ENCODE measurements at regions not wholly inside any gene's neighbourhood (a gene's known extent, or its start where the extent isn't known, plus 50 kb on each side); places are given as distances from the start of the nearest gene placed in this dataset.

GRCh38 chr2:116145031-116145430 lies 1669.5 kb upstream of the DDX18 start:
- ATAC-seq (no peak), DNase-seq (no peak)
- POLR2A ChIA-PET (ENCODE audit: unreplicated experiment) = no interaction called here
- TF ChIP-seq EZH2phosphoT487 (IDR thresholded peaks at IDR 0.05; ENCODE audit: borderline replicate concordance, low read length) (no peak), CTCF (conservative IDR thresholded peaks at IDR 0.05; ENCODE audit: low read depth, low read length) (no peak), EZH2 (IDR thresholded peaks at IDR 0.05; ENCODE audit: low read length, unreplicated experiment) (no peak)
- Histone ChIP-seq H4K20me1 (ENCODE audit: low read length) (no peaks in the 10 kb centered on the region), H3K4me3 (ENCODE audit: low read length) (no peak overlapping the region), H3K9ac (ENCODE audit: low read length) (no peak overlapping the region), H3K9me2 (replicated peaks; ENCODE audit: low read length) (no peaks in the 10 kb centered on the region), H3K9me3 (ENCODE audit: low read length) (no peaks in the 10 kb centered on the region), H3K79me2 (ENCODE audit: low read length) (no peaks in the 10 kb centered on the region), H3K27ac (ENCODE audit: low read length) (no peak overlapping the region), H3F3A (ENCODE audit: low read length, unreplicated experiment) (no peaks in the 10 kb centered on the region), H3K36me3 (ENCODE audit: low read depth, low read length) (no peaks in the 10 kb centered on the region), H2AFZ (ENCODE audit: low read length) (no peak overlapping the region), H3K27me3 (ENCODE audit: low read length) (no peaks in the 10 kb centered on the region), H3K4me1 (ENCODE audit: insufficient read depth, low read length) (no peaks in the 10 kb centered on the region), H3K4me2 (ENCODE audit: low read length) (no peak overlapping the region)
- intact Hi-C loops (cut with micrococcal nuclease) = no loop called here
- BruUV-seq (replicated peaks) = no TSS peak
- CTCF ChIA-PET = no interaction called here

GRCh38 chr2:116148361-116148760 lies 1666.1 kb upstream of the DDX18 start:
- no peak overlapping the region for H2AFZ ChIP-seq (ENCODE audit: low read length)
- ATAC-seq = no peak
- H3K4me3 ChIP-seq (ENCODE audit: low read length) = no peak overlapping the region
- no peak overlapping the region for H3K9ac ChIP-seq (ENCODE audit: low read length)
- DNase-seq = no peak
- H4K20me1 ChIP-seq (ENCODE audit: low read length) = no peaks in the 10 kb centered on the region
- no peaks in the 10 kb centered on the region for H3K9me3 ChIP-seq (ENCODE audit: low read length)
- CTCF ChIA-PET = no interaction called here
- H3K79me2 ChIP-seq (ENCODE audit: low read length) = no peaks in the 10 kb centered on the region
- H3K27me3 ChIP-seq (ENCODE audit: low read length) = no peaks in the 10 kb centered on the region
- BruUV-seq (replicated peaks) = no TSS peak
- no peaks in the 10 kb centered on the region for H3K36me3 ChIP-seq (ENCODE audit: low read depth, low read length)
- no peak overlapping the region for H3K27ac ChIP-seq (ENCODE audit: low read length)
- H3F3A ChIP-seq (ENCODE audit: low read length, unreplicated experiment) = no peaks in the 10 kb centered on the region
- intact Hi-C loops (cut with micrococcal nuclease) = no loop called here
- no peaks in the 10 kb centered on the region for H3K9me2 ChIP-seq (replicated peaks; ENCODE audit: low read length)
- POLR2A ChIA-PET (ENCODE audit: unreplicated experiment) = no interaction called here
- TF ChIP-seq EZH2phosphoT487 (IDR thresholded peaks at IDR 0.05; ENCODE audit: borderline replicate concordance, low read length) = no peak
- TF ChIP-seq EZH2 (IDR thresholded peaks at IDR 0.05; ENCODE audit: low read length, unreplicated experiment) = no peak
- TF ChIP-seq CTCF (conservative IDR thresholded peaks at IDR 0.05; ENCODE audit: low read depth, low read length) = no peak
- H3K4me2 ChIP-seq (ENCODE audit: low read length) = no peak overlapping the region
- no peaks in the 10 kb centered on the region for H3K4me1 ChIP-seq (ENCODE audit: insufficient read depth, low read length)

- Histone ChIP-seq H3K9ac (ENCODE audit: low read length) (no peak overlapping the region), H3K9me3 (ENCODE audit: low read length) (no peaks in the 10 kb centered on the region), H3K9me2 (replicated peaks; ENCODE audit: low read length) (no peaks in the 10 kb centered on the region), H3K36me3 (ENCODE audit: low read depth, low read length) (no peaks in the 10 kb centered on the region), H3K27me3 (ENCODE audit: low read length) (no peaks in the 10 kb centered on the region), H4K20me1 (ENCODE audit: low read length) (no peaks in the 10 kb centered on the region), H3K27ac (ENCODE audit: low read length) (no peak overlapping the region), H3K4me3 (ENCODE audit: low read length) (no peak overlapping the region), H2AFZ (ENCODE audit: low read length) (no peak overlapping the region), H3K4me2 (ENCODE audit: low read length) (no peak overlapping the region), H3K79me2 (ENCODE audit: low read length) (no peaks in the 10 kb centered on the region), H3K4me1 (ENCODE audit: insufficient read depth, low read length) (no peaks in the 10 kb centered on the region), H3F3A (ENCODE audit: low read length, unreplicated experiment) (no peaks in the 10 kb centered on the region)
- ChIA-PET POLR2A (ENCODE audit: unreplicated experiment) (no interaction called here), CTCF (no interaction called here)
- TF ChIP-seq CTCF (conservative IDR thresholded peaks at IDR 0.05; ENCODE audit: low read depth, low read length) (no peak), EZH2 (IDR thresholded peaks at IDR 0.05; ENCODE audit: low read length, unreplicated experiment) (no peak), EZH2phosphoT487 (IDR thresholded peaks at IDR 0.05; ENCODE audit: borderline replicate concordance, low read length) (no peak)
- DNase-seq (no peak), ATAC-seq (no peak)
- no TSS peak for BruUV-seq (replicated peaks)
- intact Hi-C loops (cut with micrococcal nuclease) = no loop called here
These were observed 1660.8 kb upstream of the DDX18 start for GRCh38 chr2:116153729-116154128.

All from PC-3 (cell line).